HG02763 (cell line): ENCODE measurements at regions not wholly inside any gene's neighbourhood (a gene's known extent, or its start where the extent isn't known, plus 50 kb on each side); places are given as distances from the start of the nearest gene placed in this dataset.
"Not testable (repeated sequence)": the region's sequence is repeated elsewhere in the genome, so short reads cannot be mapped to it uniquely, and the experiment has no call there.

Experiments used
- ATAC-seq: cut with Tn5 transposase; IDR thresholded peaks from one replicate; pipeline ENCODE4 v1.9.1; 2021; ENCODE audit warnings: mild to moderate bottlenecking, moderate library complexity; ENCODE audit not compliant: unreplicated experiment

DNA sequence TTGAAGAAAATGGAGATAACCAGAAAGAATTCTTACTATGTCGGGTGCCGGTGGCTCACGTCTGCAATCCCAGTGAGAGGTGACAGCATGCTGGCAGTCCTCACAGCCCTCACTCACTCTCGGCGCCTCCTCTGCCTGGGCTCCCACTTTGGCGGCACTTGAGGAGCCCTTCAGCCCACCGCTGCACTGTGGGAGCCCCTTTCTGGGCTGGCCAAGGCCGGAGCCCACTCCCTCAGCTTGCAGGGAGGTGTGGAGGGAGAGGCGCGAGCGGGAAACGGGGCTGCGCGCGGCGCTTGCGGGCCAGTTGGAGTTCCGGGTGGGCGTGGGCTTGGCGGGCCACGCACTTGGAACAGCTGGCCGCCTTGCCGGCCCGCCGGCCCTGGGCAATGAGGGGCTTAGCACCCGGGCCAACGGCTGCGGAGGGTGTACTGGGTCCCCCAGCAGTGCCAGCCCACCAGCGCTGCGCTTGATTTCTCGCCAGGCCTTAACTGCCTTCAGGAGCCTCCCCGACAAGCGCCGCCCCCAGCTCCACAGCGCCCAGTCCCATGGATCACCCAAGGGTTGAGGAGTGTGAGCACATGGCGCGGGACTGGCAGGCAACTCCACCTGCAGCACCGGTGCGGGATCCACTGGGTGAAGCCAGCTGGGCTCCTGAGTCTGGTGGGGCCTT, 1672.5 kb upstream of the B3GALT2 start:
- not testable (repeated sequence) for ATAC-seq

DNA sequence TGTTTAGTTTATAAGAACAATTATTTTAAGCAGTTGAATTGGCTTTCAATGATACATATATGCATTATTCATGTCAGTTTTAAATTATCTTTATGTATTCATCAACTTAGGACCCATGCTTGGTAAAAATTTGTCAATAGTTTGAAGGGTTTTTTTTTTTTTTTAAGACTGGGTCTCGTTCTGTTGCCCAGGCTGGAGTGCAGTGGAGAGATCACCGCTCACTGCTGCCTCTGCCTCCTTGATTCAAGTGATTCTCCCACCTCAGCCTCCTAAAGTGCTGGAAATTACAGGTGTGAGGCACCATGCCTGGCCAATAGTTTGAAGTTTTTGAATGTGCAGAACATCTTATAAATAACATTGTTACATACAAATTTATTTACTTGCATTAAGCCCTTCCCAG, 1671.0 kb upstream of the B3GALT2 start:
- no peak for ATAC-seq

- no peak for ATAC-seq
Measured at GRCh38 chr1:194848846-194849245, 1662.4 kb upstream of the B3GALT2 start.

DNA sequence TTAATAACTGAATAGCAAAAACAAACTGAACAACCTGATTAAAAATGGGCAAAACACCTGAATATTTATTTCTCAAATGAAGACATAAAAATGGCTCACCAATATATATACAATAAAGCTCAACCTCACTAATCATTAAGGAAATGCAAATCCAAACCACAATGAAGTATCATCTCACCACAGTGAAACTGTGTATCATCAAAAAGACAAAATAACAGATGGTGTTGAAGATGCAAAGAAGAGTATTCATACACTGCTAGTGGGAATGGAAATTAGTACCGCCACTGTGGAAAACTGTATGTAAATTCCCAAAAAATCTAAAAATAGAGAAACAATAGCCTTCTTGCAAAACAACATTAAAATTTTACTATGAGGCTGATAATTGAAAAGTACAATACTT, 1660.1 kb upstream of the B3GALT2 start:
- ATAC-seq: peak; percentile 80

DNA sequence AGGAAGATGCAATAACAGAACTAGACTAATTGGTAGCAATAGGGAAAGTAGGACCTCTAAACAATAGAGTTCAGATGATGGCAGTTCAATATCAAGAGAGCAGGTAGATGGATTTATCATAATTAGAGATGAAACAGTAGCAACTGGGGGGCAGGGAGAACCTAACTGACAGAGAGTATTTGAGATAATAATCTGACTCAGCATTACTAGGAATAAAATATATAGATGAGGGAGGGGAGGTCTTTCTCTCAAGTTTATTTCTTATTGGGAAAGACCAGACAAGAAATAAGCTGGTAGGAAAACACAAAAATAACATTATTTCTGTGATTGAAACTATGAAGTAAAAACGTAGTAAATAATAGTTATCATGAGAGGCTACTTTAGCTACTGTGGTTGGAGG, 1656.7 kb upstream of the B3GALT2 start:
- no peak for ATAC-seq

DNA sequence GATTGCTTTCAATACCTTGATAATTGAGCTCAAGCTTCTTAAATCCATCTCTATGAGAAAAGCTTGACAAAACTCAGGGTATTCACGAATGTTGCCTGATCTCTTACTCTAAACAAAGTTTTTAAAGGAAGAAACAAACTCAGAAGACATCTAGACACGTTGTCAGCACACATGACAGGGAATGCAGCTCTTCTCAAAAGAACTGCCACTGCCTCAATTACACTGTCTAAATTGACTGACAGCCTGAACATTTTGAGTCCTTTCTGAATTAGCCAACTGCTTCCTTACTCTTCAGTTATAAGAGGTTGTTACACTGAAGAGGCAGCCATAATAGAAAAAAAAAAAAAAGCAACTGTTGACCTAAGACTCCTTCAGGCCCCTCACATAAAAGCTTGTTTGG, 1646.7 kb upstream of the B3GALT2 start:
- ATAC-seq: no peak

- ATAC-seq: not testable (repeated sequence)
Measured at GRCh38 chr1:194831595-194831994, 1645.2 kb upstream of the B3GALT2 start.

GRCh38 chr1:194830387-194830786, 1644.0 kb upstream of the B3GALT2 start:
- ATAC-seq: peak; percentile 87

- ATAC-seq: no peak
Measured at GRCh38 chr1:194829492-194829891, 1643.1 kb upstream of the B3GALT2 start.

GRCh38 chr1:194825382-194825781, 1639.0 kb upstream of the B3GALT2 start:
- no peak for ATAC-seq

DNA sequence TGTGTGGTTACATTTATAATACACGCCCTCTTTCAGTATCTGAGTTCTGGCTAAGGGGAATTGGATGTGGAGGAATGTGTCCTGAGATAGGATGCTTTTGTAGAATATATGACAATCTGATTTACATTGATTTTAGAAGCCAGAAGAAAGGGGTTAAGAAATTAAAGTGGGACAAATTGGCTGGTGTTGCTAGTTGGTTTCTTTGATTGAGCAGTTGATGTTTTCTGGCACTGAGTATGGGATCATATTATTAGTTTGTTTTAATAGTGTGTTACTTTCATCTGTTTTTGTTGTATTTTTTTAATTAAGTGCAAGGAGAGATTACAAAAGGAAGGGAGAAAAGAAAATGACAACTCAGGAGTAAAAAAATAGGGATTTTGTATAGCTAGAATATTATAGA, 1634.7 kb upstream of the B3GALT2 start:
- no peak for ATAC-seq

DNA sequence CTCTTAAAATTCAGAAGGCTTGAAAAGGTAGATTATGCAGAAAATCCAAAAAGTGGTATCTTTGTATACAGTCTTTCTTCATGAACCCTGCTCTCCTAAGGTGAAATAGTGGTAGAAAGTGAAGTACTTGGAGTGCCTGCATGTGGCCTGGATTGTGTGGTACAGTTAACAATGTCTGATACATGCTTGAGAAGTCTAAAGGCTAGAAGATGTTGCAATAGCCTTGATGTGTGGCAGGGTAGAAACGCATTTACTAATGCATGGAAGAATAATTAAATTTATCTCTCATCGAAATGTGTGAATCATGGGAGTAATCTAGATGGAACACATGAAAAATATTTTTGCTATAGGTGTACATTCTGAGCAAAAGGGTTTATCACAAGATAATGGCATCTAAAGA, 1632.3 kb upstream of the B3GALT2 start:
- ATAC-seq: no peak

- no peak for ATAC-seq
Measured at GRCh38 chr1:194816859-194817258, 1630.4 kb upstream of the B3GALT2 start.

GRCh38 chr1:194813096-194813495, 1626.7 kb upstream of the B3GALT2 start:
- no peak for ATAC-seq

- ATAC-seq: no peak
Measured at GRCh38 chr1:194809665-194810064, 1623.3 kb upstream of the B3GALT2 start.

DNA sequence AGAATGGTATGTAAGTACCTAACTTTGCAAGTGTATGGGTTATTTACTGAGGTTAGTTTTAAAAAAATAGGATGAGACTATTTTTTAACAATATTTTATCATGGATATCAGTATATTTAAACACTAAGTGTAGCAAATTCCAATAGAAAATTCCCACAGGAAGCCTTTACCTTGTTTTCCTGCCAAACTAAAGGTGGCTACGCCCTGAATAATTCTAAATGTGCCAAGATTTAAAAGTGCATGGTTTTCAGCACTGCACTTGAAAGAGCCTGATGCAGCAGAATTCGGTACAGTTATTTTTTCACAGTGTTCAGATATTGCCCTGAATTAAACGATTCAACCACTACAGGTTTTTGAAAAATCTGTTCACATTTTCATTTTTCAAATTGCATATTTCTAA, 1622.8 kb upstream of the B3GALT2 start:
- ATAC-seq: no peak

- ATAC-seq: no peak
Measured at GRCh38 chr1:194807530-194808220, 1621.3 kb upstream of the B3GALT2 start.

DNA sequence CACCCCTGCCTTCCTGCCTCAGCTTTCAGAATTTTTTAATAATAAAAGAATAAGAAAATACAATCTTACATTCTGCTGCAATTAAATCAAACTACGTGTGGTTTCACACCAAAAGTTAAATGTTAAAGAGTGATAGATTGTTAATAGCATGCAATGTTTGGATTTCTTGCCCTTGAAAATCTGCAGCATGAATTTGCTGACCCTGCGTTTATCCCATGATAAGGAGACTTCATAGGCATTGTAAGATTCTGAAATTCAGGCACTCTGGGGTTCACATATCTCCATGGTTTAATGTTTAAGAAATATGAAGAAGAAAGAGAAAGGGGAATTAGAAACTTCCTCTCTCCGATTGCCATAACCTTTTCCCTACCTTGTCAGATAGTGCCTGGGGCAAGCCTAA, 1616.2 kb upstream of the B3GALT2 start:
- no peak for ATAC-seq

DNA sequence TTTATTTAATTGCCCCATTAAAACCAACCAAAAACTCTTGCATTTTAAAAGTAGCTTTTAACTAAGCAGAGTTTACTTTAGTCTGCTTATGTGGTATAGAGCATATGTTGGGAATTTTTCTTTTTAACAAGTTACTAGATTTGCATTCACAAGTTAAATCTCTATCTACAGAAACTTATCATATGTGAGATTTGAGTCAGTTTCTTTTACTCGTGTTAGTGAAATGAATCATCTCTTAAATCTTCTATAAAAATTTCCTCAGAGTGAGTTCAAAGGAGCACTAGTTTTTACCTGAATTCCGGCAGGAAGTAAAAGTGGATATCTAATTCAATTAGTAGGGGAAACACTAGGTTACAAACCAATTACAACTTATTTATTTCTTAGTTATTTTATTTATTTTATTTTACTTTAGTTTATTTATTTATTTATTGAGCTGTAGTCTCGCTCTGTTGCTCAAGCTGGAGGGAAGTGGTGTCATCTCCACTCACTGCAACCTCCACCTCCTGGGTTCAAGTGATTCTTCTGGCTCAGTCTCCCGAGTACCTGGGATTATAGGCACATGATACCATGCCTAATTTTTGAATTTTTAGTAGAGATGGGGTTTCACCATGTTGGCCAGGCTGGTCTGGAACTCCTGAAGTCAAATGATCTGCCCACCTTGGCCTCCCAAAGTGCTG, 1609.6 kb upstream of the B3GALT2 start:
- peak; percentile 69 for ATAC-seq

- no peak for ATAC-seq
Measured at GRCh38 chr1:194787001-194787400, 1600.6 kb upstream of the B3GALT2 start.

DNA sequence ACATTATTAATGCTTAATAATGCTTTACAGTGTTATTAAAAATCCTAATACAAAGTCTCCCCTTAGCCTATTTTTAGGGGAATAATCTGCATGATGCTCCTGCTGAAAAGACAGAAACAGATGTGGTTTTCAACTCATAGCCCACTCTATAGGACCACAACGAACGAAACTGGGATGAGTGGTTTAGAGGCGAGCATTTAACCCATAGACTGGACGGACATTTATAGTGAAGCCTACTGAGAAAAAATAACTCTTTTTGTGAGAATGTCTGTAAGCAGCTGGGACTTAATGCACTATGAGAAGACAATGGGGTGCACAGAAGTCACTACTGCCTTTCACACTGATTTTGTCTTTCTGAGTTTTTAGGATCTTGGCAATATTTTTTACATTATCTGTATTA, 1599.6 kb upstream of the B3GALT2 start:
- no peak for ATAC-seq

DNA sequence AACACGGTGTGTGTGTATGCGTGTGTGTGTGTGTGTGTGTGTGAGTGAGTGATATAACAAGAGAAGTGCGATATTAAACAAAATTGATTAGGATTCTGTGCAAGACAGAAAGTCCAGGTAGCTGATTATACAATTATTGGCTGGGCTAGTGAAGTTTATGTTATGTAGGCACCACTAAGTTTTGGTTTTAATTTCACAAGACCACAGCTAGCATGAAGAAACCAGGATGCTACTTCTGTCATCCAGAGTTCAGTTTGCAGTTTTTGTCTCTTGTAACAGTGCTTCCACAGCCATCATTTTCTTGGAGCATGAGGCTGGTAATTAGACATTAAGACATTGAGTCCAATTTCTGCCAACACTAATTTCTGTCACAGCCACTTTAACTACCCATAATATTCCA, 1590.2 kb upstream of the B3GALT2 start:
- no peak for ATAC-seq
